ENCODE measurements at regions not wholly inside any gene's neighbourhood (a gene's known extent, or its start where the extent isn't known, plus 50 kb on each side); places are given as distances from the start of the nearest gene placed in this dataset.

DNA sequence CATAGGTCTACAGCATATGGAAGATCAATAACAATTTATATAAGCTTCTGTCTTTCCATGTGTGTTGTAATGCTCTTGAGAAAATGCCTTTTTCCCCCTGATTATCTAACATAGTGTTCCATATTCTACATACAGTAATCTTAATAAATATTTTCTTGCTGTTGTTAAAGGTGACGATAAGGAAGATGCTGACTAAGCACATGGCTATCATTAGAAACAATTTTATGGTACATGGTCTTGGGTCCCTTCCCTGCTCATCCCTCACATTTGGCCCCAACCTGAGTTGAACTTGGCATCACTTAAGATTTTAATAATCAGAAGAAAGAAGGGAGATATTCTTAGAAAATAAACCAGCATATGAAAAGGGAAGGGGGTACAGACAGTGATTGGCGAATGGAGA, 382.1 kb upstream of the CDH20 start (continued):
- TF ChIP-seq, protein P1, sequence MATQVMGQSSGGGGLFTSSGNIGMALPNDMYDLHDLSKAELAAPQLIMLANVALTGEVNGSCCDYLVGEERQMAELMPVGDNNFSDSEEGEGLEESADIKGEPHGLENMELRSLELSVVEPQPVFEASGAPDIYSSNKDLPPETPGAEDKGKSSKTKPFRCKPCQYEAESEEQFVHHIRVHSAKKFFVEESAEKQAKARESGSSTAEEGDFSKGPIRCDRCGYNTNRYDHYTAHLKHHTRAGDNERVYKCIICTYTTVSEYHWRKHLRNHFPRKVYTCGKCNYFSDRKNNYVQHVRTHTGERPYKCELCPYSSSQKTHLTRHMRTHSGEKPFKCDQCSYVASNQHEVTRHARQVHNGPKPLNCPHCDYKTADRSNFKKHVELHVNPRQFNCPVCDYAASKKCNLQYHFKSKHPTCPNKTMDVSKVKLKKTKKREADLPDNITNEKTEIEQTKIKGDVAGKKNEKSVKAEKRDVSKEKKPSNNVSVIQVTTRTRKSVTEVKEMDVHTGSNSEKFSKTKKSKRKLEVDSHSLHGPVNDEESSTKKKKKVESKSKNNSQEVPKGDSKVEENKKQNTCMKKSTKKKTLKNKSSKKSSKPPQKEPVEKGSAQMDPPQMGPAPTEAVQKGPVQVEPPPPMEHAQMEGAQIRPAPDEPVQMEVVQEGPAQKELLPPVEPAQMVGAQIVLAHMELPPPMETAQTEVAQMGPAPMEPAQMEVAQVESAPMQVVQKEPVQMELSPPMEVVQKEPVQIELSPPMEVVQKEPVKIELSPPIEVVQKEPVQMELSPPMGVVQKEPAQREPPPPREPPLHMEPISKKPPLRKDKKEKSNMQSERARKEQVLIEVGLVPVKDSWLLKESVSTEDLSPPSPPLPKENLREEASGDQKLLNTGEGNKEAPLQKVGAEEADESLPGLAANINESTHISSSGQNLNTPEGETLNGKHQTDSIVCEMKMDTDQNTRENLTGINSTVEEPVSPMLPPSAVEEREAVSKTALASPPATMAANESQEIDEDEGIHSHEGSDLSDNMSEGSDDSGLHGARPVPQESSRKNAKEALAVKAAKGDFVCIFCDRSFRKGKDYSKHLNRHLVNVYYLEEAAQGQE (IDR thresholded peaks at IDR 0.05): no peak
- no peak for TF ChIP-seq NR2F2 (IDR thresholded peaks at IDR 0.05)
- TF ChIP-seq, protein P2, sequence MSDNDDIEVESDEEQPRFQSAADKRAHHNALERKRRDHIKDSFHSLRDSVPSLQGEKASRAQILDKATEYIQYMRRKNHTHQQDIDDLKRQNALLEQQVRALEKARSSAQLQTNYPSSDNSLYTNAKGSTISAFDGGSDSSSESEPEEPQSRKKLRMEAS (IDR thresholded peaks at IDR 0.05): no peak
- TF ChIP-seq TAF1 (conservative IDR thresholded peaks at IDR 0.05): no peak

DNA sequence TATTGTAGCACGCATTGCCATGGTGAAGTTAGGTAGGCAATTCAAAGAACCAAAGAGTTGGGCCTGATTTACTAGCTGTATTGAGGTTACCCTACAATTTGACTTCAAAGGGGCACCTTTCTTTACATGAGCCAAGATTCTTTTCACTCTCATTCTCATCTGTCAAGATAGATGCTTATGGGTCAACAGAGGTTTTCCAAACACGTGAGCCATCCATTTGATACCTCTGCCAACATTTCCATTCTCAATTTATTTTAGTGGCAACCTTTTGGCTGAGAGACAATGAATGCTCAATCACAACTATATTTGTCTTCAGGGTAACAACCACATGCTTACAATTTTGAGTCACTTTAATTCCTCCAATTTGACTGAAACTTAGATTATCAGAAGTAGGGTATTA, 370.6 kb upstream of the CDH20 start:
- H3K27me3 ChIP-seq (ENCODE audit: control insufficient read depth in 4 of 4, insufficient read depth in 4 of 4, low read length in 3 of 4): peaks cover 0 to 3% (median 0%) of the 10 kb centered on the region in 4 donors
- no peaks in the 10 kb centered on the region for H3K4me1 ChIP-seq (ENCODE audit: control insufficient read depth in 4 of 4, insufficient read depth in 4 of 4, low read length in 3 of 4)
- 67% methylated on average over 2 of the region's 2 CpGs for WGBS
- no peaks in the 10 kb centered on the region for H3K36me3 ChIP-seq (ENCODE audit: control insufficient read depth in 4 of 4, insufficient read depth in 3 of 4, low read depth in 1 of 4, low read length in 3 of 4)
- no peak for DNase-seq (ENCODE audit: low spot score)
- TF ChIP-seq HNF4G (IDR thresholded peaks at IDR 0.05) (no peak), RAD21 (IDR thresholded peaks at IDR 0.05) (no peak), YY1 (IDR thresholded peaks at IDR 0.05) (no peak), FOXA1 (IDR thresholded peaks at IDR 0.05) (no peak), RXRA (IDR thresholded peaks at IDR 0.05) (no peak), HNF4A (conservative IDR thresholded peaks at IDR 0.05) (no peak)
- TF ChIP-seq, protein P2 (IDR thresholded peaks at IDR 0.05): no peak
- H3K9me3 ChIP-seq (ENCODE audit: control insufficient read depth in 4 of 4, low read length in 3 of 4): no peaks in the 10 kb centered on the region
- H3K4me3 ChIP-seq (ENCODE audit: low read depth in 1 of 3, low read length in 3 of 3): no peak overlapping the region
- no peak overlapping the region for H3K27ac ChIP-seq (ENCODE audit: low read depth in 1 of 2, low read length in 2 of 2)
- no peak overlapping the region for H3K9ac ChIP-seq (ENCODE audit: low read depth in 1 of 2, low read length in 2 of 2)

DNA sequence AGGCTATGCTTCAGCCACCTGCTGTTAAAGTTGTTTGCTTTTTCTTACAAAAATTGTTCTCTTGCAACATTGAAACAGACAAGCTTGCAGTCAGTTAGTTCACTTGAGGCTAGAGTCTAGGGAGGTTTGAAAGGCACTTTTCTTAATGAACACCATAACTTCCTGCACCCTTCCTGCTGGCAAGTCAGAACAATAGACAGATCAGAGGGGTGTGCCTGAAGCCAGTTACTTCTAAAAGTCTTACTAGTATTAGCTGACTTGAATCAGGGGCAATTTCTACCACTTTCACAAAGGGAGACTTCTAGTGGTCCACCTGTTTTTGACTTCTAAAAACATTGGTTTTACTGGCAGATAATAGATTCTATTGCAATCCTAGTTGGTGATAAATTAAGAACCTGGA, 367.4 kb upstream of the CDH20 start:
- TF ChIP-seq, protein P2 (IDR thresholded peaks at IDR 0.05): no peak
- TF ChIP-seq HNF4A (conservative IDR thresholded peaks at IDR 0.05): no peak
- TF ChIP-seq GABPA (IDR thresholded peaks at IDR 0.05 in 1 of 2, conservative IDR thresholded peaks at IDR 0.05 in 1 of 2): no peak
- TF ChIP-seq YY1 (IDR thresholded peaks at IDR 0.05): no peak
- TF ChIP-seq, protein P3, sequence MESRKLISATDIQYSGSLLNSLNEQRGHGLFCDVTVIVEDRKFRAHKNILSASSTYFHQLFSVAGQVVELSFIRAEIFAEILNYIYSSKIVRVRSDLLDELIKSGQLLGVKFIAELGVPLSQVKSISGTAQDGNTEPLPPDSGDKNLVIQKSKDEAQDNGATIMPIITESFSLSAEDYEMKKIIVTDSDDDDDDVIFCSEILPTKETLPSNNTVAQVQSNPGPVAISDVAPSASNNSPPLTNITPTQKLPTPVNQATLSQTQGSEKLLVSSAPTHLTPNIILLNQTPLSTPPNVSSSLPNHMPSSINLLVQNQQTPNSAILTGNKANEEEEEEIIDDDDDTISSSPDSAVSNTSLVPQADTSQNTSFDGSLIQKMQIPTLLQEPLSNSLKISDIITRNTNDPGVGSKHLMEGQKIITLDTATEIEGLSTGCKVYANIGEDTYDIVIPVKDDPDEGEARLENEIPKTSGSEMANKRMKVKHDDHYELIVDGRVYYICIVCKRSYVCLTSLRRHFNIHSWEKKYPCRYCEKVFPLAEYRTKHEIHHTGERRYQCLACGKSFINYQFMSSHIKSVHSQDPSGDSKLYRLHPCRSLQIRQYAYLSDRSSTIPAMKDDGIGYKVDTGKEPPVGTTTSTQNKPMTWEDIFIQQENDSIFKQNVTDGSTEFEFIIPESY (IDR thresholded peaks at IDR 0.05): no peak
- TF ChIP-seq JUND (IDR thresholded peaks at IDR 0.05): no peak
- TF ChIP-seq, protein P1 (IDR thresholded peaks at IDR 0.05): no peak
- TF ChIP-seq, protein P4, sequence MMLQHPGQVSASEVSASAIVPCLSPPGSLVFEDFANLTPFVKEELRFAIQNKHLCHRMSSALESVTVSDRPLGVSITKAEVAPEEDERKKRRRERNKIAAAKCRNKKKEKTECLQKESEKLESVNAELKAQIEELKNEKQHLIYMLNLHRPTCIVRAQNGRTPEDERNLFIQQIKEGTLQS (IDR thresholded peaks at IDR 0.05): no peak
- no peak for TF ChIP-seq RAD21 (IDR thresholded peaks at IDR 0.05)
- TF ChIP-seq RXRA (IDR thresholded peaks at IDR 0.05): no peak
- TF ChIP-seq SP1 (IDR thresholded peaks at IDR 0.05): no peak
- no peak for TF ChIP-seq FOXA1 (IDR thresholded peaks at IDR 0.05)
- TF ChIP-seq NR2F2 (IDR thresholded peaks at IDR 0.05): no peak
- TF ChIP-seq HNF4G (IDR thresholded peaks at IDR 0.05): no peak
- no peak for TF ChIP-seq TAF1 (conservative IDR thresholded peaks at IDR 0.05)
- TF ChIP-seq, protein P5, sequence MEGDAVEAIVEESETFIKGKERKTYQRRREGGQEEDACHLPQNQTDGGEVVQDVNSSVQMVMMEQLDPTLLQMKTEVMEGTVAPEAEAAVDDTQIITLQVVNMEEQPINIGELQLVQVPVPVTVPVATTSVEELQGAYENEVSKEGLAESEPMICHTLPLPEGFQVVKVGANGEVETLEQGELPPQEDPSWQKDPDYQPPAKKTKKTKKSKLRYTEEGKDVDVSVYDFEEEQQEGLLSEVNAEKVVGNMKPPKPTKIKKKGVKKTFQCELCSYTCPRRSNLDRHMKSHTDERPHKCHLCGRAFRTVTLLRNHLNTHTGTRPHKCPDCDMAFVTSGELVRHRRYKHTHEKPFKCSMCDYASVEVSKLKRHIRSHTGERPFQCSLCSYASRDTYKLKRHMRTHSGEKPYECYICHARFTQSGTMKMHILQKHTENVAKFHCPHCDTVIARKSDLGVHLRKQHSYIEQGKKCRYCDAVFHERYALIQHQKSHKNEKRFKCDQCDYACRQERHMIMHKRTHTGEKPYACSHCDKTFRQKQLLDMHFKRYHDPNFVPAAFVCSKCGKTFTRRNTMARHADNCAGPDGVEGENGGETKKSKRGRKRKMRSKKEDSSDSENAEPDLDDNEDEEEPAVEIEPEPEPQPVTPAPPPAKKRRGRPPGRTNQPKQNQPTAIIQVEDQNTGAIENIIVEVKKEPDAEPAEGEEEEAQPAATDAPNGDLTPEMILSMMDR (IDR thresholded peaks at IDR 0.05; ENCODE audit: low read depth, low read length, missing input control): no peak
- TF ChIP-seq FOXA2 (IDR thresholded peaks at IDR 0.05): no peak
- no peak for TF ChIP-seq EGR1 (IDR thresholded peaks at IDR 0.05; ENCODE audit: low read depth in 2 of 2)
- Histone ChIP-seq H3K9ac (ENCODE audit: low read depth in 1 of 2, low read length in 2 of 2) (no peak overlapping the region), H3K36me3 (ENCODE audit: control insufficient read depth in 4 of 4, insufficient read depth in 3 of 4, low read depth in 1 of 4, low read length in 3 of 4) (no peaks in the 10 kb centered on the region), H3K4me3 (ENCODE audit: low read depth in 1 of 3, low read length in 3 of 3) (no peak overlapping the region), H3K27me3 (ENCODE audit: control insufficient read depth in 4 of 4, insufficient read depth in 4 of 4, low read length in 3 of 4) (peaks cover 0 to 3% (median 0%) of the 10 kb centered on the region in 4 donors), H3K27ac (ENCODE audit: low read depth in 1 of 2, low read length in 2 of 2) (no peak overlapping the region), H3K4me1 (ENCODE audit: control insufficient read depth in 4 of 4, insufficient read depth in 4 of 4, low read length in 3 of 4) (no peaks in the 10 kb centered on the region), H3K9me3 (ENCODE audit: control insufficient read depth in 4 of 4, low read length in 3 of 4) (no peaks in the 10 kb centered on the region)
- DNase-seq (ENCODE audit: low spot score): no peak
